ENCODE measurements at regions not wholly inside any gene's neighbourhood (a gene's known extent, or its start where the extent isn't known, plus 50 kb on each side); places are given as distances from the start of the nearest gene placed in this dataset.

- DNase-seq, result no peak
These were observed 123.8 kb upstream of the RTL1 start for GRCh38 chr14:101027291-101027690.

GRCh38 chr14:101027966-101028365 is 124.4 kb upstream of the RTL1 start:
- no peak for DNase-seq

DNA sequence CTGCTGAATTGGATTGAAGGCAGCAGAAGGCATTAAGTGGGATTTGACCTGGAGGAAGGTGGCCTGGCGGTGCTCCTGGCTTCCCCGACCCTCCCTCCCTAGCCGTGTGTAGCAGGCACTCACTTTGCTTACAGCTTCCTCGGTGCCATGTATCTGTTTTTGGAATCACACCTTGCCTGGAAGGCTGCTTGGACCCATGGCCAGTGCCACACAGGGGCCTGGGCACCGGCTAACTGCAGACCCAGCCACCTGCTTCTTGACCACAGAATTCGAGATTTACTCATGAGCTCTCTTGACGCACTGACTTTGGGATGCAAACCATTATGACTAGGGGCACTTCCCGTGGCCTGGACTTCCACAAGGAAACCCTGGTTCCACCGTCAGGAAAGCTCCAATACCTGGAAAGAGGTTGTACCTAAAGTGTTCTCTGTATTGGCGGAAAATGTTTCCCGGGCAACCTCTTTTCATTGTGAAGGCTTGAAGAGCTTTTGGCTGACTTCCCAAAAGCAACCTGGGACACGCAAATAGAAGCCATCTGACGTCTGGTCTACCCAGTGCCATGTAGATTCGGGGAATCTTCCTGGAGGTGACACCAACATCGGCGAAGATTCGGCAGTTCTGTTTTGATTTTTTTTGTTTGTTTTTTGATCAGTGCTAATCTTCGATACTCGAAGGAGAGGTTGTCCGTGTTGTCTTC is 125.6 kb upstream of the RTL1 start:
- DNase-seq, result peak; percentile 89

DNA sequence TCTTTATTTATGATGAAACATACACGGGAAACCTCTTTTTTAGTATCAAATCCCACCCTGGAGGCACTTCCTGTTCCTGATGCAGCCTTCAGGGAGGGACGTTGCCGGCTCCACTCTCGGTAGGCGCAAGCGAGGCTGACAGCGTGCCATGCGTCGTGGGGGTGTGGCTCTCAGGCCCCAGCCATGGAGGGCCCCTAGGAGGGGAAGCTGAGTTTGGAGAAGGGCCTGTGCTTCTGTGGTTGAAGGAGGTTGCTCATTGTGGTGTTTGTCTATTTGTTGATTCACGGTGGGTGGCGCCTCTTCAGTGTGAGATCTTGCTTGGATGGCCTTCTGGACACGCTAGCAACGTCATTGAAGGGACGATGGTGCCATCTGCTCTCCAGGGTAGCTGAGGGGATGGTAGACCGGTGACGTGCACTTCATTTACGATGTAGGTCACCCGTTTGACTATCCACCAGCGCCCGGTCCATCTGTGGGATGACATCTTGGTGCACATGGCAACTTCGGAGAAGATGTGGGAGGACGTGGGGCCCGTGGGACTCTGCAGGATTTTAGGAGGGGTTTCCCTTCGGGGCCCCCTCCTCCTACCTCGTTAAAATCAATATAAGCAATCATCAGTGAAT is 126.3 kb upstream of the RTL1 start:
- no peak for DNase-seq

DNA sequence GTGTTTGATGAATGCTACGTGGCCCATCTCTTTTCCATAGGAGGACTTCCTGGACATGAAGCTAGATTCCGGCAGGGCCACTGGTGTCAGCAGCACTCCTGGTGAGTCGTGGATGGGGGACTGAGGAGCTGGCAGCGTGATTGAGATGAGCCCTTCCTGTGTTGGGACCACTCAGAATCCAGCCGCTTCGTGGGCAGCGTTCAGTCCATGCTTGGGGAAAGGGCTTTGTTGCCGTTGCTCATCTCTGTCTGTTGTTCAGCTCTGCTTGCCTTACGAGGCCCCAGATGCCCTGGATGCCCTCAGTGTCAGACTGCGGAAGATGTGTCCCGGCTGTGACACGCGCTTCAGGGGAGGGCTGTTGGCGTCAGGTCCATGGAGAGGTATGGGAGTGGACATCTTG is 127.1 kb upstream of the RTL1 start:
- no peak for DNase-seq

- no peak for DNase-seq
These were observed 127.7 kb upstream of the RTL1 start for GRCh38 chr14:101031186-101031585.

DNA sequence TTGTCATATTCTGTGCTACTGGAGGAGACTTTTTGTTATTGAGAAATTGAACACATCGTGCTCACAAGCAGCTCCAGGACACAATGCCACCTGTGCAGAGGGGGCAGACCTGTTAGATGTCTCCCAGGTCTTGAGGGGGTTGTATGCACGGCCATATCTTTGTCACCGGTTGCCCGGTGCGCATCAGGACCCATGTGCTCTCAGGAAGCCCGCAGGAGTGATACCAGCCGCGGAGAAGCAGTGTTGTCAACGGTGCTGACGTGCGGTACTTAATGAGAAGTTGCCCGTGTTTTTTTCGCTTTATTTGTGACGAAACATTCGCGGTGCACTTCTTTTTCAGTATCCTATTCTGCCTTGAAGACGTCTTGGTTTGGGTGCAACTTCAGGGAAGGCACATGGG is 128.2 kb upstream of the RTL1 start:
- DNase-seq, result no peak

- DNase-seq, result no peak
These were observed 128.9 kb upstream of the RTL1 start for GRCh38 chr14:101032433-101032832.

- no peak for DNase-seq
These were observed 129.5 kb upstream of the RTL1 start for GRCh38 chr14:101033006-101033405.

GRCh38 chr14:101033446-101034165 is 130.1 kb upstream of the RTL1 start:
- DNase-seq, result no peak

DNA sequence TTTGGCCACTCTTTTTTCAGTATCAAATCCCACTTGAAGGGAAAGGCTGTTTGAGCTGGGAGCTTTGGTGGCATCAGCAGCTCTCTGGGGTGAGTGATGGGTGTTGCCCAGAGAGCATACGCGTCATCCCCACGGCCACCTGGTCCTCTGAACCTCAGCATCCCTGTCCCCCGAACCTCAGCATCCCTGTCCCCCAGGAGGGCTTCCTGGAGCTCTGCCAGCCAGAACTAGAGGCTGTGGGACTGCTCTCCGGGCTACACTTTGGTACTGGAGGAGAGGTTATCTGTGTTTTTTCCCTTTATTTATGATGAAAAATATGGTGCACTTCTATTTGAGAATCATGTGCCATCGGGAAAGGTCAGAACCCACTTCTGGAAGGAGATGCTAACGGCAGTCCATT is 131.5 kb upstream of the RTL1 start:
- DNase-seq, result no peak

GRCh38 chr14:101035466-101036225 is 132.1 kb upstream of the RTL1 start:
- DNase-seq, result no peak

- no peak for DNase-seq
These were observed 133.7 kb upstream of the RTL1 start for GRCh38 chr14:101037021-101037817.

DNA sequence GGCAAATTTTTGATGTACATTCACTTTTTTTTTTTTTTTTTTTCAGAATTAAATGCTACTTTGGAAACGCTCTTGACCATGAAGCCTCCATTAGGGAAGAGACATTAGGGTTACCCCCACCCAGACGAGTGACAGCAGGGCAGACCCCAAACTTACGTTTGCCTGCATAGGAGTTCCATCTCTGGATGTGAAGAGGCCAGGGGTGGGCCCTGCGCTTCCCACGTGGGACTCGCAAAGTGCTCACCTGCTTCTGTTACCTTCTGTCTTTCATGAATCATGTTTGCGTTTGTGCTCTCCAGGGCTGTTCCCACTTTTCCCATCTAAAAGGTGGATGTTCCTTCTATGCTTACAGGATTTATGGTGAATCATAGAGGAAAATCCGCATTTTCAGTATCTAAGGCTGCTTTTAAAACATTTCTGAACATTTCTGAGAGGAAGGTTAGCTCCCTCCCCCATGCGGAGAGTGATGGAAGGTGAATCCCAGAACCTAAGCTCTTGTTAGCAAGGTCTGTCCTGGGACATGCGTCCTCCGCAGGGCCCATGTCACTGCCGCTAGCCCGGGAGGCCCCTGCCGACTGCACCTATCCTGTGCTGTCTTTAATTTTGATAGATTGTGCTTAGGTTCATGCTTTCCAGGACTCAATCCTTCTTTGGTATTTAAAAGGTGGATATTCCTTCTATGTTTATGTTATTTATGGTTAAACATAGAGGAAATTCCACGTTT is 135.7 kb upstream of the RTL1 start:
- no peak for DNase-seq

DNA sequence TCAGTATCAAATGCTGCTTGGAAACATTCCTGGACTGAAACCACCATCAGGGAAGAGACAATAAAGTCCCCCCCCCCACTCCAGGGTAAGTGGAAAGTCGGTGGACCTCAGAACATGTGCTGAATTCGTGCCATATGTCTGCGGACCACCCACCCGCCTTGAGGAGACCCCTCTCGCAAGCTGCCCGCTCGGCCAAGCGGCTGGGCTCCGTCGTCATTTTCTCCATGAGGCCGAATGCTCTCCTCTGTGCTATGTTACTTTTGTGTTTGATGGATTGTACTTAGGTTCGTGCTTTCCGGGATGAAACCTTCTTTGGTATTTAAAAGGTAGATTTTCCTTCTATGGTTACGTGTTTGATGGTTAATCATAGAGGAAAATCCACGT is 136.2 kb upstream of the RTL1 start:
- DNase-seq, result no peak

- peak; percentile 84 for DNase-seq
These were observed 137.3 kb upstream of the RTL1 start for GRCh38 chr14:101040538-101041442.

DNA sequence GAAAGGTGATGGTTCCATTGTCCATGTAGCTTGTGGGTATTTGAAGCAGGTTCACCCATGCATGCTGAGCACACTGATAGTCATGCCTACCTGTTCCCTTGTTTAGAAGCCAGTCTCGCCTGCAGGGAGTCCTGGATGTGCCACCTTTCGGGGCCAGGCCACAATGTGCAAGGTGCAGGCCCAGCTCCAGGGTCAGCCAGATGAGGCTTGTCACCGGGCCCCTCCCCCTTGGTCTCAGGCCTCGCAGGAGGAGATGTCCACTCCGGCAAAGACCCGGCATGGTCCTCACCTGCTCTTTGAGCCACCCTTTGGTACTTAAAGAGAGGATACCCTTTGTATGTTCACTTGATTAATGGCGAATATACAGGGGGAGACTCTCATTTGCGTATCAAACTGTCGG is 140.4 kb upstream of the RTL1 start:
- no peak for DNase-seq

- no peak for DNase-seq
These were observed 141.2 kb upstream of the RTL1 start for GRCh38 chr14:101044741-101045140.

DNA sequence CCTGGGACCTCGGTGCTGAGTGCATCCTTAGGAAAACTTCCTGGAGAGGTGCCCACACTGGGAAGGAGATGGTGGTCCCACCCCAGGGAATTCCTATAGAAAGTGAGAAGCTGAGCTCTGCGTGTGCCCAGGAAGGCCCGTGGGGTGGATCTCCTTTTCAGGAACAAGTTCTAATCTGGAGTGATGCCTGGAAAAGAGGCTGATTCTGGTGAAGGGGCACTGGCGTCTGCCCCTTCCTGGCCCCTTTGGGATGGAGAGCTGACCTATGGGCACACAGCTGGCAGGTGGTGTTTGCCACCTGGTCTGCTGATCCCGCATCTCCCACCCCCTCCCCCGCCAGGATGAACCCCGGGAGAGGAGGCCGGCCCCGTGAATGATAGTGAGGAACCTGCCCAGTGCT is 142.0 kb upstream of the RTL1 start:
- no peak for DNase-seq

GRCh38 chr14:101046071-101046470 is 142.5 kb upstream of the RTL1 start:
- DNase-seq, result no peak

DNA sequence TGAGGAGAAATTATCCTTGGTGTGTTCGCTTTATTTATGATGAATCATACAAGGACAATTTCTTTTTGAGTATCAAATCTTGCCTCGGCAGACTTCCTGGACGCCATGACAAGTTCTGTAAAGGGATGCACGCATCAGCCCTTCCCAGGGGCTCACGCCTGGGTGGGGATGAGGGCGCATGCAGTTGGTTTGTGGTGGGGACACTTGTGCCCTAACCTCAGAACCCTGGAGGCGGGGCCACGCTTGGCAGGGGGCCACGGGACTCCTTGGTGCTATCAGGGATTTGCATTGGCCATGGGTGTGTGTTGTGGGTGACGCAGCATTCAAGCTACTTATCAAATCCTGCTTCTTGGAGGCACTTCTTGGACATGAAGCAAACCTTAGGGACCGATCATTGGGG is 143.8 kb upstream of the RTL1 start:
- no peak for DNase-seq

Data from NCI-H345 (cell line).